K562 (cell line): ENCODE measurements at regions not wholly inside any gene's neighbourhood (a gene's known extent, or its start where the extent isn't known, plus 50 kb on each side); places are given as distances from the start of the nearest gene placed in this dataset.

Source experiments
- ATAC-seq: fragments of 200-7000 bp; cut with Tn5 transposase; 3 replicates; pipeline ENCODE4 v1.9.1; 2020; ENCODE audit warnings: moderate library complexity
- BruUV-seq: library from RNA; stranded (reverse); fragments of 400-500 nt; replicated peaks from 2 replicates; lab custom pipeline; 2021; lab: Mats Ljungman, UMichigan
- CTCF ChIA-PET: fragments of 300-600 bp; formaldehyde crosslinking; extraction: SDS; loops from one replicate; lab custom pipeline; 2021; ENCODE audit warnings: low intra/inter-chr PET ratio; lab: Yijun Ruan, JAX
- POLR2A ChIA-PET: fragments of 300-600, 350-650 bp; sonication (Branson Sonifier 250); formaldehyde crosslinking; extraction: SDS; loops from one replicate; lab custom pipeline; 2021; ENCODE audit warnings: antibody characterized with exemption, inconsistent platforms; lab: Yijun Ruan, JAX
- DNase-seq, 4 experiments: peaks; one replicate each; pipeline versions ENCODE4 v3.0.0 to v3.0.0-alpha.2; 2011 to 2018; ENCODE audit warnings: low spot score in 3 of 4, mixed read lengths in 3 of 4; ENCODE audit errors: extremely low read depth in 1 of 4
- FAIRE-seq: peaks from 2 replicates; lab custom pipeline; 2011; peaks lifted over from hg19 to GRCh38; lab: Jason Lieb, UNC
- H2AFZ ChIP-seq: 2 replicates; pipeline ENCODE4 v1.6.0; 2011; ENCODE audit warnings: low read depth, low read length, control low read depth, inconsistent platforms
- H3K27ac ChIP-seq: fragments of 200-600 bp; 3 replicates; pipeline ENCODE4 v1.8.0; 2011; ENCODE audit warnings: low read depth, mild to moderate bottlenecking, control low read depth, inconsistent platforms, low read length, moderate library complexity, mixed read lengths; ENCODE audit errors: extremely low read depth
- H3K27me3 ChIP-seq, 2 experiments: fragments of 300-600 bp in 1 of 2; 2 replicates in 1 of 2; 3 replicates in 1 of 2; pipeline versions ENCODE4 v1.6.0 to v1.8.0; 2011; ENCODE audit warnings: inconsistent platforms in 2 of 2, low read length in 2 of 2, mild to moderate bottlenecking in 1 of 2, mixed read lengths in 1 of 2, moderate library complexity in 1 of 2; ENCODE audit not compliant: control insufficient read depth in 2 of 2, insufficient read depth in 2 of 2
- H3K36me3 ChIP-seq: fragments of 300-600 bp; 3 replicates; pipeline ENCODE4 v1.8.0; 2011; ENCODE audit warnings: mild to moderate bottlenecking, low read length, inconsistent platforms; ENCODE audit not compliant: control insufficient read depth, insufficient read depth
- H3K4me1 ChIP-seq, 2 experiments: fragments of 200-600 bp in 1 of 2; replicated peaks in 1 of 2; 2 replicates in 1 of 2; 3 replicates in 1 of 2; pipeline versions ENCODE4 v1.5.1 to v1.8.0; 2011; ENCODE audit warnings: inconsistent platforms in 2 of 2, low read length in 2 of 2, mild to moderate bottlenecking in 1 of 2, mixed read lengths in 1 of 2, moderate library complexity in 1 of 2; ENCODE audit not compliant: control insufficient read depth in 2 of 2, insufficient read depth in 2 of 2
- H3K4me2 ChIP-seq: 2 replicates; pipeline ENCODE4 v1.6.1; 2011; ENCODE audit warnings: low read length, control low read depth, inconsistent platforms, mixed read lengths; ENCODE audit not compliant: insufficient read depth
- H3K4me3 ChIP-seq: fragments of 200-600 bp; sonication (generic), shearing (Covaris generic); 2 replicates; pipeline ENCODE4 v1.5.1; 2016; ENCODE audit warnings: control low read depth, inconsistent platforms
- H3K79me2 ChIP-seq: fragments of 200-600 bp; 3 replicates; pipeline ENCODE4 v1.8.0; 2011; ENCODE audit warnings: low read length, inconsistent platforms; ENCODE audit not compliant: control insufficient read depth, insufficient read depth
- H3K9ac ChIP-seq, 2 experiments: 2 replicates each; pipeline versions ENCODE4 v1.6.0 to v1.6.1; 2011; ENCODE audit warnings: low read depth in 2 of 2, low read length in 2 of 2, control low read depth in 1 of 2, inconsistent platforms in 1 of 2, mild to moderate bottlenecking in 1 of 2, mixed read lengths in 1 of 2; ENCODE audit not compliant: insufficient read depth in 1 of 2
- H3K9me1 ChIP-seq: one replicate; pipeline ENCODE4 v1.6.0; 2011; ENCODE audit warnings: inconsistent platforms, mild to moderate bottlenecking, low read length, moderate library complexity; ENCODE audit not compliant: control insufficient read depth, insufficient read depth
- H3K9me3 ChIP-seq: replicated peaks from 2 replicates; pipeline ENCODE4 v1.5.1; 2011; ENCODE audit warnings: low read depth, low read length, inconsistent platforms; ENCODE audit not compliant: control insufficient read depth, insufficient read depth
- H4K20me1 ChIP-seq: replicated peaks from 2 replicates; pipeline ENCODE4 v1.6.1; 2011; ENCODE audit warnings: low read length, inconsistent platforms, mixed read lengths; ENCODE audit not compliant: control insufficient read depth, insufficient read depth
- MBD1 ChIP-seq: fragments of 250-450 bp; sonication (Bioruptor Pico); IDR thresholded peaks from 2 replicates; pipeline ENCODE4 v1.8.0; 2022; ENCODE audit warnings: inconsistent platforms
- NRF1 ChIP-seq, 2 experiments: fragments of 450-650 bp; IDR thresholded peaks in 1 of 2; conservative IDR thresholded peaks in 1 of 2; 2 replicates each; pipeline ENCODE4 v1.6.1; 2014; ENCODE audit warnings: mild to moderate bottlenecking in 2 of 2
- PKNOX1 ChIP-seq: fragments of 450-650 bp; IDR thresholded peaks from 2 replicates; pipeline ENCODE4 v1.6.1; 2016
- RREB1 ChIP-seq: fragments of 250-450 bp; sonication (Bioruptor Pico); IDR thresholded peaks from 2 replicates; pipeline ENCODE4 v1.4.0; 2020
- SMARCA5 ChIP-seq: fragments of 450-650 bp; IDR thresholded peaks from 2 replicates; pipeline ENCODE4 v1.6.1; 2016
- TFAM ChIP-seq: fragments of 250-450 bp; sonication (Bioruptor Pico); conservative IDR thresholded peaks from 2 replicates; pipeline ENCODE4 v1.5.0; 2021; ENCODE audit warnings: mild to moderate bottlenecking, moderate library complexity
- THAP7 ChIP-seq: fragments of 250-450 bp; sonication (Bioruptor Pico); IDR thresholded peaks from 2 replicates; pipeline ENCODE4 v1.5.0; 2021
- TSC22D4 ChIP-seq: fragments of 450-650 bp; IDR thresholded peaks from 2 replicates; pipeline ENCODE4 v1.6.1; 2016; ENCODE audit warnings: missing genetic modification characterization, missing biosample characterization, control low read depth
- ZKSCAN3 ChIP-seq: fragments of 250-450 bp; sonication (Bioruptor Pico); IDR thresholded peaks from 2 replicates; pipeline ENCODE4 v1.4.0; 2020
- ZNF740 ChIP-seq, 3 experiments: fragments of 200-800 bp in 1 of 3; sonication (Bioruptor generic) in 1 of 3; sonication (generic) in 1 of 3; formaldehyde crosslinking in 1 of 3; IDR thresholded peaks; 2 replicates each; pipeline versions ENCODE4 v1.6.1 to v1.8.0; 2016 to 2022; ENCODE audit warnings: mild to moderate bottlenecking in 2 of 3, missing compliant biosample characterization in 2 of 3, missing genetic modification characterization in 2 of 3, missing genetic modification reagents in 1 of 3
- WGBS: fragments of 100-300 bp; shearing (Covaris generic); methylation state at CpG from one replicate; pipeline ENCODE4 v1.1.6; 2016; ENCODE audit warnings: low coverage, mixed read lengths; ENCODE audit not compliant: insufficient coverage; ENCODE audit errors: missing lambda C conversion rate; 5-methylcytosine and 5-hydroxymethylcytosine counted together
- in situ Hi-C: fragments of 300-500 bp; cut with MboI; formaldehyde crosslinking; loops from 4 replicates; pipeline ENCODE4 v1.15.0; 2018; ENCODE audit warnings: inconsistent platforms, mixed read lengths
- intact Hi-C: fragments of 100-400 bp; cut with micrococcal nuclease; formaldehyde crosslinking; loops from 2 replicates; pipeline ENCODE4 v1.14.2; 2022

GRCh38 chrX:135644624-135645023 lies 68.8 kb upstream of the CT45A1 start (continued):
- TF ChIP-seq RREB1 (CRISPR knock-in tag), result no peak

- no peak for DNase-seq
- 0% methylated on average over 4 of the region's 4 CpGs for WGBS
- no peak for ATAC-seq
- Histone ChIP-seq H2AFZ (no peak overlapping the region), H3K9me3 (no peaks in the 10 kb centered on the region), H3K4me2 (no peak overlapping the region), H4K20me1 (no peaks in the 10 kb centered on the region), H3K9ac (no peak overlapping the region), H3K79me2 (no peaks in the 10 kb centered on the region), H3K27me3 (no peaks in the 10 kb centered on the region), H3K36me3 (no peaks in the 10 kb centered on the region), H3K4me3 (no peak overlapping the region), H3K4me1 (no peaks in the 10 kb centered on the region), H3K9me1 (no peaks in the 10 kb centered on the region), H3K27ac (no peak overlapping the region)
- in situ Hi-C loops (no loop called here), intact Hi-C loops (no loop called here)
- no peak for FAIRE-seq
- no TSS peak for BruUV-seq
- CTCF ChIA-PET, result no interaction called here
- POLR2A ChIA-PET, result no interaction called here
- TF ChIP-seq THAP7, result no peak
- TF ChIP-seq TFAM (CRISPR knock-in tag), result no peak
- no peak for TF ChIP-seq MBD1 (CRISPR knock-in tag)
- TF ChIP-seq ZNF740 (CRISPR knock-in tag; IDR thresholded peaks at IDR 0.05), result no peak
- no peak for TF ChIP-seq ZNF740 (tag; IDR thresholded peaks at IDR 0.05)
- no peak for TF ChIP-seq SMARCA5
- TF ChIP-seq NRF1 (conservative IDR thresholded peaks at IDR 0.05 in 1 of 2, IDR thresholded peaks at IDR 0.05 in 1 of 2), result no peak
- no peak for TF ChIP-seq PKNOX1
- TF ChIP-seq TSC22D4 (tag), result no peak
- TF ChIP-seq ZKSCAN3 (CRISPR knock-in tag), result no peak
Measured at GRCh38 chrX:135649029-135649428, 64.4 kb upstream of the CT45A1 start.
